ENCODE measurements at regions not wholly inside any gene's neighbourhood (a gene's known extent, or its start where the extent isn't known, plus 50 kb on each side); places are given as distances from the start of the nearest gene placed in this dataset.

- Histone ChIP-seq H3K9me3 (no peaks in the 10 kb centered on the region), H3K36me3 (no peaks in the 10 kb centered on the region), H3K27me3 (no peaks in the 10 kb centered on the region), H3K27ac (no peak overlapping the region), H3K4me3 (no peak overlapping the region), H3K4me1 (no peaks in the 10 kb centered on the region)
- TF ChIP-seq POLR2AphosphoS5 (IDR thresholded peaks at IDR 0.05) (no peak), CTCF (IDR thresholded peaks at IDR 0.05) (no peak), POLR2A (IDR thresholded peaks at IDR 0.05) (no peak)
- intact Hi-C loops (cut with DNase I; ENCODE audit: low total_unique reads), result no loop called here
- DNase-seq (ENCODE audit: low spot score in 2 of 2), result no peak
Observed at GRCh38 chr6:1127597-1128288, 184.2 kb upstream of the FOXQ1 start.

- intact Hi-C loops (cut with DNase I; ENCODE audit: low total_unique reads), result no loop called here
- Histone ChIP-seq H3K9me3 (no peaks in the 10 kb centered on the region), H3K27ac (no peak overlapping the region), H3K36me3 (no peaks in the 10 kb centered on the region), H3K27me3 (no peaks in the 10 kb centered on the region), H3K4me1 (no peaks in the 10 kb centered on the region), H3K4me3 (no peak overlapping the region)
- TF ChIP-seq POLR2AphosphoS5 (IDR thresholded peaks at IDR 0.05) (no peak), POLR2A (IDR thresholded peaks at IDR 0.05) (no peak), CTCF (IDR thresholded peaks at IDR 0.05) (no peak)
- DNase-seq (ENCODE audit: low spot score in 2 of 2), result no peak
Observed at GRCh38 chr6:1127129-1127528, 184.8 kb upstream of the FOXQ1 start.

GRCh38 chr6:1126036-1126435 lies 185.9 kb upstream of the FOXQ1 start:
- intact Hi-C loops (cut with DNase I; ENCODE audit: low total_unique reads), result no loop called here
- Histone ChIP-seq H3K27me3 (no peaks in the 10 kb centered on the region), H3K4me1 (no peaks in the 10 kb centered on the region), H3K27ac (no peak overlapping the region), H3K36me3 (no peaks in the 10 kb centered on the region), H3K9me3 (no peaks in the 10 kb centered on the region), H3K4me3 (no peak overlapping the region)
- no peak for TF ChIP-seq POLR2AphosphoS5 (IDR thresholded peaks at IDR 0.05)
- TF ChIP-seq POLR2A (IDR thresholded peaks at IDR 0.05), result no peak
- no peak for TF ChIP-seq CTCF (IDR thresholded peaks at IDR 0.05)
- DNase-seq (ENCODE audit: low spot score in 2 of 2), result no peak

- Histone ChIP-seq H3K27me3 (no peaks in the 10 kb centered on the region), H3K36me3 (no peaks in the 10 kb centered on the region), H3K27ac (no peak overlapping the region), H3K4me1 (no peaks in the 10 kb centered on the region), H3K4me3 (no peak overlapping the region), H3K9me3 (no peaks in the 10 kb centered on the region)
- no peak for DNase-seq (ENCODE audit: low spot score in 2 of 2)
- no peak for TF ChIP-seq POLR2AphosphoS5 (IDR thresholded peaks at IDR 0.05)
- no peak for TF ChIP-seq CTCF (IDR thresholded peaks at IDR 0.05)
- no peak for TF ChIP-seq POLR2A (IDR thresholded peaks at IDR 0.05)
- intact Hi-C loops (cut with DNase I; ENCODE audit: low total_unique reads), result no loop called here
Observed at GRCh38 chr6:1125297-1125696, 186.6 kb upstream of the FOXQ1 start.

- no peaks in the 10 kb centered on the region for H3K9me3 ChIP-seq
- H3K27me3 ChIP-seq, result no peaks in the 10 kb centered on the region
- no peak overlapping the region for H3K4me3 ChIP-seq
- H3K4me1 ChIP-seq, result no peaks in the 10 kb centered on the region
- H3K36me3 ChIP-seq, result no peaks in the 10 kb centered on the region
- H3K27ac ChIP-seq, result no peak overlapping the region
- TF ChIP-seq POLR2A (IDR thresholded peaks at IDR 0.05) (no peak), POLR2AphosphoS5 (IDR thresholded peaks at IDR 0.05) (no peak), CTCF (IDR thresholded peaks at IDR 0.05) (no peak)
- intact Hi-C loops (cut with DNase I; ENCODE audit: low total_unique reads), result no loop called here
- DNase-seq (ENCODE audit: low spot score in 2 of 2), result no peak
Observed at GRCh38 chr6:1124885-1125284, 187.0 kb upstream of the FOXQ1 start.

Data from breast epithelium (tissue), 4 donors.